GM12874 (cell line): ENCODE measurements at regions not wholly inside any gene's neighbourhood (a gene's known extent, or its start where the extent isn't known, plus 50 kb on each side); places are given as distances from the start of the nearest gene placed in this dataset.

ENCODE experiments used
- CTCF ChIP-seq: IDR thresholded peaks from 2 replicates; pipeline ENCODE4 v1.5.1; 2011; ENCODE audit warnings: low read depth, mild to moderate bottlenecking, control low read depth, low read length, moderate library complexity; ENCODE audit not compliant: insufficient read depth

- no peak for TF ChIP-seq CTCF
These were observed 117.4 kb upstream of the EDNRA start for GRCh38 chr4:147363514-147363913.

GRCh38 chr4:147365396-147365795 lies 115.5 kb upstream of the EDNRA start:
- no peak for TF ChIP-seq CTCF

GRCh38 chr4:147366164-147366563 lies 114.7 kb upstream of the EDNRA start:
- TF ChIP-seq CTCF, result no peak

- TF ChIP-seq CTCF, result no peak
These were observed 113.0 kb upstream of the EDNRA start for GRCh38 chr4:147367891-147368290.

GRCh38 chr4:147368948-147369347 lies 111.9 kb upstream of the EDNRA start:
- no peak for TF ChIP-seq CTCF

- TF ChIP-seq CTCF, result no peak
These were observed 110.4 kb upstream of the EDNRA start for GRCh38 chr4:147370473-147370872.

- no peak for TF ChIP-seq CTCF
These were observed 110.0 kb upstream of the EDNRA start for GRCh38 chr4:147370881-147371280.

- TF ChIP-seq CTCF, result no peak
These were observed 109.2 kb upstream of the EDNRA start for GRCh38 chr4:147371661-147372060.
